HepG2 (cell line): ENCODE measurements at regions not wholly inside any gene's neighbourhood (a gene's known extent, or its start where the extent isn't known, plus 50 kb on each side); places are given as distances from the start of the nearest gene placed in this dataset.

Experiments used
- ATAC-seq: fragments of 200-7000 bp; cut with Tn5 transposase; 3 replicates; pipeline ENCODE4 v1.9.1; 2020; ENCODE audit warnings: mild to moderate bottlenecking, moderate library complexity
- BruUV-seq: library from RNA; stranded (reverse); fragments of 400-500 nt; replicated peaks from 2 replicates; lab custom pipeline; 2021; lab: Mats Ljungman, UMichigan
- CTCF ChIA-PET: fragments of 300-600 bp; formaldehyde crosslinking; extraction: SDS; loops from one replicate; lab custom pipeline; 2021; ENCODE audit warnings: low total read pairs, inconsistent platforms, low intra/inter-chr PET ratio; lab: Yijun Ruan, JAX
- POLR2A ChIA-PET: fragments of 350-600 bp; sonication (Branson Sonifier 250); formaldehyde crosslinking; loops from one replicate; lab custom pipeline; 2020; ENCODE audit warnings: antibody characterized with exemption, inconsistent platforms; lab: Yijun Ruan, JAX
- DNase-seq: peaks from one replicate; pipeline ENCODE4 v3.0.0-alpha.2; 2015; ENCODE audit warnings: low spot score
- FAIRE-seq: peaks from 3 replicates; lab custom pipeline; 2011; peaks lifted over from hg19 to GRCh38; lab: Jason Lieb, UNC
- H2AFZ ChIP-seq: one replicate; pipeline ENCODE4 v1.6.1; 2011; ENCODE audit warnings: low read length, inconsistent platforms
- H3K27ac ChIP-seq: fragments of 300-600 bp; 3 replicates; pipeline ENCODE4 v1.8.0; 2011; ENCODE audit warnings: mixed run types, mild to moderate bottlenecking, mixed read lengths, low read length, inconsistent platforms; ENCODE audit not compliant: insufficient read depth; ENCODE audit errors: extremely low read length
- H3K27me3 ChIP-seq, 2 experiments: fragments of 200-600 bp in 1 of 2; 2 replicates in 1 of 2; 3 replicates in 1 of 2; pipeline versions ENCODE4 v1.6.0 to v1.8.0; 2011; ENCODE audit warnings: low read length in 2 of 2, mild to moderate bottlenecking in 2 of 2, moderate library complexity in 2 of 2, inconsistent platforms in 1 of 2; ENCODE audit not compliant: insufficient read depth in 2 of 2, control insufficient read depth in 1 of 2
- H3K36me3 ChIP-seq, 2 experiments: fragments of 200-600 bp in 1 of 2; replicated peaks in 1 of 2; 2 replicates in 1 of 2; 3 replicates in 1 of 2; pipeline versions ENCODE4 v1.5.1 to v1.8.0; 2011; ENCODE audit warnings: low read length in 2 of 2, inconsistent platforms in 1 of 2; ENCODE audit not compliant: insufficient read depth in 2 of 2, control insufficient read depth in 1 of 2
- H3K4me1 ChIP-seq: 2 replicates; pipeline ENCODE4 v1.5.1; 2012; ENCODE audit warnings: low read length, inconsistent platforms; ENCODE audit not compliant: insufficient read depth
- H3K4me2 ChIP-seq: 2 replicates; pipeline ENCODE4 v1.6.0; 2011; ENCODE audit warnings: low read depth, low read length, inconsistent platforms
- H3K4me3 ChIP-seq, 3 experiments: fragments of 200-600 bp in 1 of 3; sonication (generic), shearing (Covaris generic) in 1 of 3; replicated peaks in 1 of 3; 2 replicates each; pipeline ENCODE4 v1.5.1; 2011 to 2016; ENCODE audit warnings: low read length in 3 of 3, inconsistent platforms in 2 of 3, low read depth in 2 of 3, mild to moderate bottlenecking in 2 of 3, control low read depth in 1 of 3, mixed read lengths in 1 of 3; ENCODE audit not compliant: insufficient read depth in 1 of 3
- H3K79me2 ChIP-seq: one replicate; pipeline ENCODE4 v1.6.1; 2011; ENCODE audit warnings: low read length, inconsistent platforms; ENCODE audit not compliant: insufficient read depth
- H3K9ac ChIP-seq: 2 replicates; pipeline ENCODE4 v1.6.0; 2011; ENCODE audit warnings: mild to moderate bottlenecking, low read depth, low read length, inconsistent platforms; ENCODE audit not compliant: insufficient read depth
- H3K9me3 ChIP-seq: 2 replicates; pipeline ENCODE4 v1.5.1; 2012; ENCODE audit warnings: mild to moderate bottlenecking, low read length
- H4K20me1 ChIP-seq: 2 replicates; pipeline ENCODE4 v1.6.0; 2011; ENCODE audit warnings: inconsistent platforms, mild to moderate bottlenecking, low read length, moderate library complexity; ENCODE audit not compliant: insufficient read depth
- CEBPZ ChIP-seq: IDR thresholded peaks from 2 replicates; pipeline ENCODE4 v1.6.1; 2012; ENCODE audit warnings: low read length, improper control_type of control experiment
- CENPT ChIP-seq: sonication (generic); formaldehyde crosslinking; IDR thresholded peaks from 2 replicates; pipeline ENCODE4 v1.8.0; 2022; ENCODE audit warnings: low read depth, mild to moderate bottlenecking, moderate library complexity, missing genetic modification reagents
- NFATC3 ChIP-seq: sonication (generic); formaldehyde crosslinking; IDR thresholded peaks from 2 replicates; pipeline ENCODE4 v1.5.1; 2020; ENCODE audit warnings: mild to moderate bottlenecking, missing genetic modification reagents
- RFX3 ChIP-seq: IDR thresholded peaks from 2 replicates; pipeline ENCODE4 v1.6.1; 2016; ENCODE audit warnings: missing biosample characterization, missing genetic modification reagents
- ZNF225 ChIP-seq: sonication (generic); formaldehyde crosslinking; IDR thresholded peaks from 2 replicates; pipeline ENCODE4 v1.4.0; 2020; ENCODE audit warnings: mild to moderate bottlenecking, missing genetic modification reagents
- ZNF263 ChIP-seq: sonication (generic); formaldehyde crosslinking; IDR thresholded peaks from 2 replicates; pipeline ENCODE4 v1.4.0; 2020; ENCODE audit warnings: missing genetic modification reagents
- ZNF576 ChIP-seq: sonication (generic); formaldehyde crosslinking; IDR thresholded peaks from 2 replicates; pipeline ENCODE4 v1.4.0; 2020; ENCODE audit warnings: mild to moderate bottlenecking, missing genetic modification reagents
- ZNF709 ChIP-seq: sonication (generic); formaldehyde crosslinking; IDR thresholded peaks from 2 replicates; pipeline ENCODE4 v1.5.0; 2020; ENCODE audit warnings: mild to moderate bottlenecking, missing genetic modification reagents
- ZNF713 ChIP-seq: sonication (generic); formaldehyde crosslinking; IDR thresholded peaks from 2 replicates; pipeline ENCODE4 v1.4.0; 2020; ENCODE audit warnings: mild to moderate bottlenecking, missing genetic modification reagents
- WGBS: methylation state at CpG from one replicate; pipeline ENCODE4 v1.1.6; 2017; ENCODE audit warnings: low lambda C conversion rate; 5-methylcytosine and 5-hydroxymethylcytosine counted together
- in situ Hi-C: cut with HindIII; loops from 2 replicates; pipeline ENCODE4 v1.10.0; 2017; ENCODE audit warnings: low pct_unique_long_range_greater_than_20kb; ENCODE audit not compliant: extremely low pct_ligation_motif_present
- intact Hi-C: fragments of 100-400 bp; cut with micrococcal nuclease; formaldehyde crosslinking; loops from one replicate; pipeline ENCODE4 v1.10.0; 2022; ENCODE audit not compliant: unreplicated experiment

GRCh38 chr7:41592794-41593193 is 110.1 kb downstream of the INHBA start (continued):
- no peak for TF ChIP-seq RFX3
- no peak for TF ChIP-seq CEBPZ
- TF ChIP-seq ZNF709 (CRISPR knock-in tag) = no peak

- intact Hi-C loops (no loop called here), in situ Hi-C loops (no loop called here)
- Histone ChIP-seq H4K20me1 (no peaks in the 10 kb centered on the region), H3K4me3 (no peak overlapping the region), H3K79me2 (no peaks in the 10 kb centered on the region), H3K27me3 (no peaks in the 10 kb centered on the region), H3K4me1 (no peaks in the 10 kb centered on the region)
- CTCF ChIA-PET = no interaction called here
- DNase-seq = no peak
- FAIRE-seq = no peak
- WGBS = 33% methylated on average over 1 of the region's 1 CpG
- TF ChIP-seq ZNF225 (CRISPR knock-in tag) = no peak
- TF ChIP-seq, all 625 proteins: peak for 0
- Histone ChIP-seq H3K9me3 (peaks cover 91% of the 10 kb centered on the region), H3K4me2 (no peak overlapping the region), H2AFZ (no peak overlapping the region), H3K36me3 (no peaks in the 10 kb centered on the region), H3K27ac (no peak overlapping the region), H3K9ac (no peak overlapping the region)
- ATAC-seq = no peak
- POLR2A ChIA-PET = no interaction called here
- BruUV-seq = no TSS peak
Observed at GRCh38 chr7:41592236-41592635, 110.7 kb downstream of the INHBA start.

GRCh38 chr7:41590986-41591385 is 111.9 kb downstream of the INHBA start:
- BruUV-seq = no TSS peak

More at GRCh38 chr7:41590986-41591385, 111.9 kb downstream of the INHBA start:
- intact Hi-C loops (no loop called here), in situ Hi-C loops (no loop called here)
- H3K27ac ChIP-seq = no peak overlapping the region
- no peak overlapping the region for H2AFZ ChIP-seq
- no peak overlapping the region for H3K4me2 ChIP-seq
- WGBS = 14% methylated on average over 1 of the region's 1 CpG
- H3K27me3 ChIP-seq = no peaks in the 10 kb centered on the region
- no peak overlapping the region for H3K4me3 ChIP-seq
- ChIA-PET POLR2A (no interaction called here), CTCF (no interaction called here)
- H4K20me1 ChIP-seq = no peaks in the 10 kb centered on the region
- no peaks in the 10 kb centered on the region for H3K79me2 ChIP-seq
- FAIRE-seq (no peak), ATAC-seq (no peak), DNase-seq (no peak)
- H3K9ac ChIP-seq = no peak overlapping the region
- TF ChIP-seq ZNF576 (no peak), CENPT (CRISPR knock-in tag) (no peak), ZNF263 (CRISPR knock-in tag) (no peak), ZNF713 (CRISPR knock-in tag) (no peak), NFATC3 (no peak)
- H3K36me3 ChIP-seq = no peaks in the 10 kb centered on the region
- no peaks in the 10 kb centered on the region for H3K4me1 ChIP-seq
- peaks cover 93% of the 10 kb centered on the region for H3K9me3 ChIP-seq
